ENCODE measurements at regions not wholly inside any gene's neighbourhood (a gene's known extent, or its start where the extent isn't known, plus 50 kb on each side); places are given as distances from the start of the nearest gene placed in this dataset.

DNA sequence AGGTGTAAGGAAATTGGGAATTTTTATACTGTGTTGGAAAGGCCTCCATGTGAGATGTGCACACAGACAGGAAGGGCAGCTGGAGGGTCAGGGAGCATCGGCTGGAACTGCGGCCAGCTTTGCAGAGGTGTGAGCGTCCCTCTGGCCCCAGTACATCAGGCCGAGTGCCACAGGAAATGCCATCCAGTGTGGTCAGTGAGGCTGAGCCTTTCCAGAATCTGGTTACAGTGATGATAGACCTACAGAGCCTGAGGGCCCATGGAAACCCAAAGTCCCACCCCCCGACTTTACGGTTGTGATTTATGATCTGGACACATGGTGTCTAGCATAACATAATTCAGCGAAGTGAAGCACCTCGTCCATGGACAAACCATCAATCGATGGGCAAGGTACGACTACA is 137.3 kb upstream of the PDE10A start:
- TF ChIP-seq ZNF544 (tag by site-specific recombination; IDR thresholded peaks at IDR 0.05) (no peak), ZNF677 (tag by site-specific recombination; IDR thresholded peaks at IDR 0.05) (no peak), ZNF658 (tag by site-specific recombination; IDR thresholded peaks at IDR 0.05) (no peak), WT1 (tag by site-specific recombination; IDR thresholded peaks at IDR 0.05) (no peak), ZNF433 (tag by site-specific recombination; IDR thresholded peaks at IDR 0.05; ENCODE audit: low read depth) (no peak), PBX3 (CRISPR knock-in tag; IDR thresholded peaks at IDR 0.05) (no peak), KLF8 (tag by site-specific recombination; IDR thresholded peaks at IDR 0.05) (no peak), ZNF366 (tag by site-specific recombination; conservative IDR thresholded peaks at IDR 0.05) (no peak), ZNF704 (tag by site-specific recombination; IDR thresholded peaks at IDR 0.05) (no peak), ZBTB1 (tag by site-specific recombination; IDR thresholded peaks at IDR 0.05) (no peak)
- Histone ChIP-seq H3K27ac (ENCODE audit: extremely low read depth, low read depth, low read length) (no peak overlapping the region), H3K36me3 (ENCODE audit: control insufficient read depth in 2 of 2, insufficient read depth in 1 of 2, low read length in 2 of 2) (no peaks in the 10 kb centered on the region), H3K4me1 (ENCODE audit: control insufficient read depth, insufficient read depth, low read length) (no peaks in the 10 kb centered on the region), H3K9me3 (ENCODE audit: control insufficient read depth, insufficient read depth, low read depth, low read length) (no peaks in the 10 kb centered on the region), H3K4me3 (ENCODE audit: low read depth, low read length) (no peak overlapping the region)
- CTCF ChIA-PET, result no interaction called here
- POLR2A ChIA-PET, result no interaction called here

DNA sequence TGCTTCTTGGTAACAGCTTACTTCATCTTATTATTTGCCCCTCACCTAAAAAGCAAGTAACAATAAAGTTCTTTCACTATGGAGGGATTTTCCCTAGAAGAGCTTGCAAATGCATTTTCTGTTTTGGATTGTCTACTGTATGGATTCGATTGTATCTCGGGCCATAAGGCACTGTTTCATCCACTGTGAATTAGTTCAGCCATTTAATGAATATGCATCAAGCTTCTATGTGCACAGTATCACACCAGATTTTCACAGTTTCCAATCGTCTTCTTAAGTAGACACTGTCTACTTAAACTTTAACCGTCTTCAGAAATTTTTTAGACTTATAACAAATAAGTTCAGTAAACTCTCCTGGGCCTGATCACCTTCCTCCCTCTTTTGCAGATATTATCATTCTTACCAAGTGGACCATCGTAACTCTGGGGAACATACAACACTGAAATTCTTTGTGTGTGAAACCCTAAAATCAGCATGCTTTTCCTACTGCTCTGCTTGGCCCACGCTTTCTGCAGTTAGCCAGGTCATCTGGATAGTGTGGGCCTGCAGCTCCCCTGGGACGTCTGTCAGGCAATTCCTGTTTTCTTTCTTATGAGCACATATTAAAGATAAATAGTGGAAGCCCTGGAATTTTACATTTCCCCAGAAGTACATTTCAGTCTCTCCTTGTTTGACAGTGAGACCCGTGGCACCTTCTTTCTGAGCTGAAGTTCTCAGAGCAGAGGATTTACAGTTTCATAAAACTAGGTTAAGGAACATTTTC is 136.5 kb upstream of the PDE10A start:
- Histone ChIP-seq H3K4me1 (ENCODE audit: control insufficient read depth, insufficient read depth, low read length) (no peaks in the 10 kb centered on the region), H3K9me3 (ENCODE audit: control insufficient read depth, insufficient read depth, low read depth, low read length) (no peaks in the 10 kb centered on the region), H3K36me3 (ENCODE audit: control insufficient read depth in 2 of 2, insufficient read depth in 1 of 2, low read length in 2 of 2) (no peaks in the 10 kb centered on the region), H3K27ac (ENCODE audit: extremely low read depth, low read depth, low read length) (no peak overlapping the region), H3K4me3 (ENCODE audit: low read depth, low read length) (no peak overlapping the region)
- CTCF ChIA-PET, result no interaction called here
- no peak for TF ChIP-seq ZFP37 (tag by site-specific recombination; IDR thresholded peaks at IDR 0.05)
- no peak for TF ChIP-seq GLI4 (tag by site-specific recombination; IDR thresholded peaks at IDR 0.05)
- TF ChIP-seq ZNF280C (tag by site-specific recombination; IDR thresholded peaks at IDR 0.05), result no peak
- TF ChIP-seq SCRT2 (tag by site-specific recombination; IDR thresholded peaks at IDR 0.05), result no peak
- TF ChIP-seq ZNF37A (tag by site-specific recombination; IDR thresholded peaks at IDR 0.05), result no peak
- no peak for TF ChIP-seq ZNF843 (tag by site-specific recombination; IDR thresholded peaks at IDR 0.05)
- TF ChIP-seq ZNF658 (tag by site-specific recombination; IDR thresholded peaks at IDR 0.05), result no peak
- no peak for TF ChIP-seq SALL2 (tag by site-specific recombination; IDR thresholded peaks at IDR 0.05; ENCODE audit: borderline replicate concordance)
- TF ChIP-seq, protein P1, sequence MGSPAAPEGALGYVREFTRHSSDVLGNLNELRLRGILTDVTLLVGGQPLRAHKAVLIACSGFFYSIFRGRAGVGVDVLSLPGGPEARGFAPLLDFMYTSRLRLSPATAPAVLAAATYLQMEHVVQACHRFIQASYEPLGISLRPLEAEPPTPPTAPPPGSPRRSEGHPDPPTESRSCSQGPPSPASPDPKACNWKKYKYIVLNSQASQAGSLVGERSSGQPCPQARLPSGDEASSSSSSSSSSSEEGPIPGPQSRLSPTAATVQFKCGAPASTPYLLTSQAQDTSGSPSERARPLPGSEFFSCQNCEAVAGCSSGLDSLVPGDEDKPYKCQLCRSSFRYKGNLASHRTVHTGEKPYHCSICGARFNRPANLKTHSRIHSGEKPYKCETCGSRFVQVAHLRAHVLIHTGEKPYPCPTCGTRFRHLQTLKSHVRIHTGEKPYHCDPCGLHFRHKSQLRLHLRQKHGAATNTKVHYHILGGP (tag by site-specific recombination; IDR thresholded peaks at IDR 0.05), result no peak
- POLR2A ChIA-PET, result no interaction called here

Measured in HEK293 (cell line).